ENCODE measurements at regions not wholly inside any gene's neighbourhood (a gene's known extent, or its start where the extent isn't known, plus 50 kb on each side); places are given as distances from the start of the nearest gene placed in this dataset.

- no peak for TF ChIP-seq POLR2A (IDR thresholded peaks at IDR 0.05)
- no peak for TF ChIP-seq CTCF (IDR thresholded peaks at IDR 0.05)
These were observed 174.6 kb upstream of the ZNF469 start for GRCh38 chr16:88208112-88208511.
